HK-2 (cell line): ENCODE measurements at regions not wholly inside any gene's neighbourhood (a gene's known extent, or its start where the extent isn't known, plus 50 kb on each side); places are given as distances from the start of the nearest gene placed in this dataset.

Source experiments
- DNase-seq: peaks from one replicate; pipeline ENCODE4 v3.0.0-alpha.2; 2018; ENCODE audit not compliant: unreplicated experiment

- no peak for DNase-seq
Observed at GRCh38 chr5:97844797-97845196, 661.8 kb upstream of the RIOK2 start.

GRCh38 chr5:97846643-97847042 is 663.6 kb upstream of the RIOK2 start:
- no peak for DNase-seq

GRCh38 chr5:97847920-97848631 is 665.0 kb upstream of the RIOK2 start:
- no peak for DNase-seq

GRCh38 chr5:97851036-97851435 is 668.0 kb upstream of the RIOK2 start:
- no peak for DNase-seq

- peak; percentile 2 for DNase-seq
Observed at GRCh38 chr5:97854871-97855762, 672.1 kb upstream of the RIOK2 start.

GRCh38 chr5:97874491-97874890 is 691.4 kb upstream of the RIOK2 start:
- DNase-seq: no peak

GRCh38 chr5:97876272-97876671 is 693.2 kb upstream of the RIOK2 start:
- no peak for DNase-seq

- no peak for DNase-seq
Observed at GRCh38 chr5:97877588-97877987, 694.5 kb upstream of the RIOK2 start.

GRCh38 chr5:97888439-97888838 is 705.4 kb upstream of the RIOK2 start:
- no peak for DNase-seq

- DNase-seq: no peak
Observed at GRCh38 chr5:97891971-97892370, 708.9 kb upstream of the RIOK2 start.

- no peak for DNase-seq
Observed at GRCh38 chr5:97903742-97904141, 720.7 kb upstream of the RIOK2 start.

- DNase-seq: no peak
Observed at GRCh38 chr5:97906135-97906534, 723.1 kb upstream of the RIOK2 start.

GRCh38 chr5:97907646-97908400 is 724.8 kb upstream of the RIOK2 start:
- DNase-seq: no peak

- DNase-seq: no peak
Observed at GRCh38 chr5:97909541-97909940, 726.5 kb upstream of the RIOK2 start.

GRCh38 chr5:97914483-97914882 is 731.4 kb upstream of the RIOK2 start:
- DNase-seq: no peak

- no peak for DNase-seq
Observed at GRCh38 chr5:97915106-97915505, 732.1 kb upstream of the RIOK2 start.

GRCh38 chr5:97918057-97918456 is 735.0 kb upstream of the RIOK2 start:
- no peak for DNase-seq

- DNase-seq: no peak
Observed at GRCh38 chr5:97918620-97919019, 735.6 kb upstream of the RIOK2 start.

- DNase-seq: no peak
Observed at GRCh38 chr5:97919719-97920118, 736.7 kb upstream of the RIOK2 start.

- no peak for DNase-seq
Observed at GRCh38 chr5:97922776-97923175, 739.7 kb upstream of the RIOK2 start.

- no peak for DNase-seq
Observed at GRCh38 chr5:97923496-97923895, 740.4 kb upstream of the RIOK2 start.

GRCh38 chr5:97923997-97924396 is 741.0 kb upstream of the RIOK2 start:
- DNase-seq: no peak
